ENCODE measurements at regions not wholly inside any gene's neighbourhood (a gene's known extent, or its start where the extent isn't known, plus 50 kb on each side); places are given as distances from the start of the nearest gene placed in this dataset.
A peak's percentile ranks its signal among the peaks of the same experiment; 100 is the strongest.

- Histone ChIP-seq H3K36me3 (ENCODE audit: control insufficient read depth in 1 of 2, insufficient read depth in 2 of 2, low read depth in 1 of 2, low read length in 2 of 2) (no peaks in the 10 kb centered on the region), H2BK12ac (ENCODE audit: low read length in 2 of 2) (no peak overlapping the region), H3K27me3 (ENCODE audit: control insufficient read depth in 1 of 2, insufficient read depth in 1 of 2, low read length in 2 of 2) (no peaks in the 10 kb centered on the region), H2BK5ac (ENCODE audit: low read depth, low read length, poor library complexity, severe bottlenecking) (no peak overlapping the region), H3K27ac (ENCODE audit: low read length, poor library complexity, severe bottlenecking) (no peak overlapping the region), H4K91ac (ENCODE audit: low read length) (no peak overlapping the region), H4K8ac (ENCODE audit: low read length) (no peak overlapping the region), H3K14ac (ENCODE audit: low read length in 2 of 2) (no peak overlapping the region), H3K4me1 (ENCODE audit: control insufficient read depth, insufficient read depth, low read depth, low read length) (no peaks in the 10 kb centered on the region), H3K9ac (ENCODE audit: low read length) (no peak overlapping the region), H3K4me2 (ENCODE audit: low read length, poor library complexity, severe bottlenecking) (no peak overlapping the region), H2BK15ac (ENCODE audit: low read depth, poor library complexity, severe bottlenecking) (no peak overlapping the region), H3K4ac (ENCODE audit: low read depth in 1 of 2, low read length in 2 of 2) (no peak overlapping the region), H3K23ac (ENCODE audit: low read length in 2 of 2) (no peak overlapping the region), H2BK120ac (ENCODE audit: low read depth, low read length) (no peak overlapping the region), H3K79me1 (replicated peaks; ENCODE audit: low read length, poor library complexity, severe bottlenecking) (no peaks in the 10 kb centered on the region), H2AK5ac (ENCODE audit: low read length, severe bottlenecking) (no peak overlapping the region), H2AFZ (ENCODE audit: low read depth, low read length) (no peak overlapping the region), H3K4me3 (ENCODE audit: insufficient read depth in 1 of 2, low read depth in 1 of 2, low read length in 2 of 2) (no peak overlapping the region), H3K9me3 (ENCODE audit: control insufficient read depth, low read length) (peaks cover 28% of the 10 kb centered on the region), H3K18ac (ENCODE audit: low read depth in 1 of 2, low read length in 2 of 2) (no peak overlapping the region)
- 76% methylated on average over 2 of the region's 2 CpGs for WGBS
- no peak for DNase-seq
These were observed 307.0 kb downstream of the C12orf75 start for GRCh38 chr12:105637470-105637869.

GRCh38 chr12:105640761-105641160 lies 310.3 kb downstream of the C12orf75 start:
- Histone ChIP-seq H2BK15ac (ENCODE audit: low read depth, poor library complexity, severe bottlenecking) (no peak overlapping the region), H2BK120ac (ENCODE audit: low read depth, low read length) (no peak overlapping the region), H4K8ac (ENCODE audit: low read length) (no peak overlapping the region), H3K14ac (ENCODE audit: low read length in 2 of 2) (no peak overlapping the region), H2BK5ac (ENCODE audit: low read depth, low read length, poor library complexity, severe bottlenecking) (no peak overlapping the region), H3K4me2 (ENCODE audit: low read length, poor library complexity, severe bottlenecking) (no peak overlapping the region), H2AK5ac (ENCODE audit: low read length, severe bottlenecking) (no peak overlapping the region), H3K9me3 (ENCODE audit: control insufficient read depth, low read length) (peaks cover 24% of the 10 kb centered on the region), H3K27me3 (ENCODE audit: control insufficient read depth in 1 of 2, insufficient read depth in 1 of 2, low read length in 2 of 2) (no peaks in the 10 kb centered on the region), H3K23ac (ENCODE audit: low read length in 2 of 2) (no peak overlapping the region), H4K91ac (ENCODE audit: low read length) (no peak overlapping the region), H3K18ac (ENCODE audit: low read depth in 1 of 2, low read length in 2 of 2) (no peak overlapping the region), H3K9ac (ENCODE audit: low read length) (no peak overlapping the region), H2AFZ (ENCODE audit: low read depth, low read length) (no peak overlapping the region), H3K36me3 (ENCODE audit: control insufficient read depth in 1 of 2, insufficient read depth in 2 of 2, low read depth in 1 of 2, low read length in 2 of 2) (no peaks in the 10 kb centered on the region), H3K27ac (ENCODE audit: low read length, poor library complexity, severe bottlenecking) (no peak overlapping the region), H3K79me1 (replicated peaks; ENCODE audit: low read length, poor library complexity, severe bottlenecking) (no peaks in the 10 kb centered on the region), H2BK12ac (ENCODE audit: low read length in 2 of 2) (peak overlapping the region in 1 of 2 experiments; percentile 63), H3K4me3 (ENCODE audit: insufficient read depth in 1 of 2, low read depth in 1 of 2, low read length in 2 of 2) (no peak overlapping the region), H3K4me1 (ENCODE audit: control insufficient read depth, insufficient read depth, low read depth, low read length) (no peaks in the 10 kb centered on the region), H3K4ac (ENCODE audit: low read depth in 1 of 2, low read length in 2 of 2) (no peak overlapping the region)
- WGBS = no CpG with 5 or more reads among the region's 1 CpG
- DNase-seq = peak; percentile 8

- peak; percentile 58 for DNase-seq
- H3K79me1 ChIP-seq (replicated peaks; ENCODE audit: low read length, poor library complexity, severe bottlenecking) = no peaks in the 10 kb centered on the region
- no peak overlapping the region for H4K8ac ChIP-seq (ENCODE audit: low read length)
- H3K4ac ChIP-seq (ENCODE audit: low read depth in 1 of 2, low read length in 2 of 2) = no peak overlapping the region
- 57% methylated on average over 5 of the region's 5 CpGs for WGBS
- no peak overlapping the region for H3K4me2 ChIP-seq (ENCODE audit: low read length, poor library complexity, severe bottlenecking)
- H2AFZ ChIP-seq (ENCODE audit: low read depth, low read length) = no peak overlapping the region
- H3K4me1 ChIP-seq (ENCODE audit: control insufficient read depth, insufficient read depth, low read depth, low read length) = no peaks in the 10 kb centered on the region
- H3K18ac ChIP-seq (ENCODE audit: low read depth in 1 of 2, low read length in 2 of 2) = no peak overlapping the region
- H4K91ac ChIP-seq (ENCODE audit: low read length) = no peak overlapping the region
- H3K4me3 ChIP-seq (ENCODE audit: insufficient read depth in 1 of 2, low read depth in 1 of 2, low read length in 2 of 2) = no peak overlapping the region
- H3K23ac ChIP-seq (ENCODE audit: low read length in 2 of 2) = no peak overlapping the region
- H3K14ac ChIP-seq (ENCODE audit: low read length in 2 of 2) = no peak overlapping the region
- peaks cover 16% of the 10 kb centered on the region for H3K9me3 ChIP-seq (ENCODE audit: control insufficient read depth, low read length)
- H3K27ac ChIP-seq (ENCODE audit: low read length, poor library complexity, severe bottlenecking) = no peak overlapping the region
- no peak overlapping the region for H2BK5ac ChIP-seq (ENCODE audit: low read depth, low read length, poor library complexity, severe bottlenecking)
- no peaks in the 10 kb centered on the region for H3K36me3 ChIP-seq (ENCODE audit: control insufficient read depth in 1 of 2, insufficient read depth in 2 of 2, low read depth in 1 of 2, low read length in 2 of 2)
- no peaks in the 10 kb centered on the region for H3K27me3 ChIP-seq (ENCODE audit: control insufficient read depth in 1 of 2, insufficient read depth in 1 of 2, low read length in 2 of 2)
- H3K9ac ChIP-seq (ENCODE audit: low read length) = no peak overlapping the region
- H2BK120ac ChIP-seq (ENCODE audit: low read depth, low read length) = no peak overlapping the region
- no peak overlapping the region for H2BK15ac ChIP-seq (ENCODE audit: low read depth, poor library complexity, severe bottlenecking)
- H2BK12ac ChIP-seq (ENCODE audit: low read length in 2 of 2) = no peak overlapping the region
- no peak overlapping the region for H2AK5ac ChIP-seq (ENCODE audit: low read length, severe bottlenecking)
These were observed 311.3 kb downstream of the C12orf75 start for GRCh38 chr12:105641749-105642148.

GRCh38 chr12:105644770-105645169 lies 314.3 kb downstream of the C12orf75 start:
- Histone ChIP-seq H4K8ac (ENCODE audit: low read length) (no peak overlapping the region), H3K14ac (ENCODE audit: low read length in 2 of 2) (no peak overlapping the region), H2BK15ac (ENCODE audit: low read depth, poor library complexity, severe bottlenecking) (no peak overlapping the region), H2BK12ac (ENCODE audit: low read length in 2 of 2) (no peak overlapping the region), H2AFZ (ENCODE audit: low read depth, low read length) (no peak overlapping the region), H3K23ac (ENCODE audit: low read length in 2 of 2) (no peak overlapping the region), H2BK5ac (ENCODE audit: low read depth, low read length, poor library complexity, severe bottlenecking) (no peak overlapping the region), H3K9me3 (ENCODE audit: control insufficient read depth, low read length) (peaks cover 3% of the 10 kb centered on the region), H3K27ac (ENCODE audit: low read length, poor library complexity, severe bottlenecking) (no peak overlapping the region), H3K9ac (ENCODE audit: low read length) (no peak overlapping the region), H3K79me1 (replicated peaks; ENCODE audit: low read length, poor library complexity, severe bottlenecking) (no peaks in the 10 kb centered on the region), H3K4me3 (ENCODE audit: insufficient read depth in 1 of 2, low read depth in 1 of 2, low read length in 2 of 2) (no peak overlapping the region), H3K36me3 (ENCODE audit: control insufficient read depth in 1 of 2, insufficient read depth in 2 of 2, low read depth in 1 of 2, low read length in 2 of 2) (no peaks in the 10 kb centered on the region), H3K18ac (ENCODE audit: low read depth in 1 of 2, low read length in 2 of 2) (no peak overlapping the region), H3K4me1 (ENCODE audit: control insufficient read depth, insufficient read depth, low read depth, low read length) (no peaks in the 10 kb centered on the region), H3K4ac (ENCODE audit: low read depth in 1 of 2, low read length in 2 of 2) (no peak overlapping the region), H3K4me2 (ENCODE audit: low read length, poor library complexity, severe bottlenecking) (no peak overlapping the region), H2BK120ac (ENCODE audit: low read depth, low read length) (no peak overlapping the region), H4K91ac (ENCODE audit: low read length) (no peak overlapping the region), H2AK5ac (ENCODE audit: low read length, severe bottlenecking) (no peak overlapping the region), H3K27me3 (ENCODE audit: control insufficient read depth in 1 of 2, insufficient read depth in 1 of 2, low read length in 2 of 2) (no peaks in the 10 kb centered on the region)
- WGBS = 94% methylated on average over 4 of the region's 5 CpGs
- DNase-seq = no peak

All from mesenchymal stem cell (in vitro differentiated cells and primary cell).